A673 (cell line): ENCODE measurements at regions not wholly inside any gene's neighbourhood (a gene's known extent, or its start where the extent isn't known, plus 50 kb on each side); places are given as distances from the start of the nearest gene placed in this dataset.

Experiments used
- BruUV-seq: library from RNA; stranded (reverse); fragments of 400-500 nt; replicated peaks from 2 replicates; lab custom pipeline; 2021; lab: Mats Ljungman, UMichigan
- CTCF ChIA-PET: fragments of 300-600 bp; sonication (Branson Sonifier 250); formaldehyde crosslinking; loops from one replicate; lab custom pipeline; 2022; ENCODE audit warnings: antibody characterized with exemption; lab: Charles Lee
- POLR2A ChIA-PET: fragments of 300-600 bp; sonication (Branson Sonifier 250); formaldehyde crosslinking; loops from one replicate; lab custom pipeline; 2022; ENCODE audit warnings: antibody characterized with exemption; ENCODE audit not compliant: low non-redundant PET; lab: Charles Lee
- DNase-seq: peaks from one replicate; pipeline ENCODE4 v3.0.0-alpha.2; 2015; ENCODE audit warnings: low spot score
- H3K27ac ChIP-seq: fragments of 200-600 bp; sonication (generic); 2 replicates; pipeline ENCODE4 v1.5.1; 2016; ENCODE audit warnings: mixed run types, low read depth, mild to moderate bottlenecking, mixed read lengths, antibody characterized with exemption, low read length; ENCODE audit not compliant: poor library complexity, severe bottlenecking
- H3K27me3 ChIP-seq: fragments of 200-600 bp; sonication (generic); replicated peaks from 2 replicates; pipeline ENCODE4 v1.6.1; 2017; ENCODE audit warnings: mixed run types, low read depth, mild to moderate bottlenecking, mixed read lengths, antibody characterized with exemption, low read length; ENCODE audit not compliant: insufficient read depth, poor library complexity
- H3K36me3 ChIP-seq: fragments of 200-600 bp; sonication (generic); 2 replicates; pipeline ENCODE4 v1.6.1; 2016; ENCODE audit warnings: mixed run types, mild to moderate bottlenecking, mixed read lengths, antibody characterized with exemption, low read length; ENCODE audit not compliant: insufficient read depth, poor library complexity, severe bottlenecking
- H3K4me1 ChIP-seq: fragments of 200-600 bp; sonication (generic); 2 replicates; pipeline ENCODE4 v1.6.1; 2017; ENCODE audit warnings: mixed run types, mild to moderate bottlenecking, mixed read lengths, antibody characterized with exemption, low read length; ENCODE audit not compliant: insufficient read depth, poor library complexity, severe bottlenecking
- H3K4me3 ChIP-seq: fragments of 200-600 bp; sonication (generic); 2 replicates; pipeline ENCODE4 v1.5.1; 2016; ENCODE audit warnings: low read depth, mixed run types, mild to moderate bottlenecking, mixed read lengths, low read length; ENCODE audit not compliant: poor library complexity, severe bottlenecking
- H3K9me3 ChIP-seq: fragments of 200-600 bp; sonication (generic); 2 replicates; pipeline ENCODE4 v1.6.1; 2016; ENCODE audit warnings: mixed run types, low read depth, mild to moderate bottlenecking, mixed read lengths, antibody characterized with exemption, low read length; ENCODE audit not compliant: poor library complexity, severe bottlenecking
- CTCF ChIP-seq: fragments of 300-800, 200-600 bp; sonication (generic); conservative IDR thresholded peaks from 2 replicates; pipeline ENCODE4 v1.5.1; 2017; ENCODE audit warnings: low read depth, mild to moderate bottlenecking, antibody characterized with exemption, low read length, moderate library complexity, mixed read lengths
- EZH2 ChIP-seq: fragments of 200-600 bp; sonication (generic); IDR thresholded peaks from 2 replicates; pipeline ENCODE4 v1.6.1; 2017; ENCODE audit warnings: borderline replicate concordance, low read depth, mild to moderate bottlenecking, mixed read lengths, antibody characterized with exemption, low read length; ENCODE audit not compliant: poor library complexity, severe bottlenecking
- intact Hi-C: fragments of 100-400 bp; cut with micrococcal nuclease; formaldehyde crosslinking; loops from one replicate; pipeline ENCODE4 v1.10.0; 2022; ENCODE audit not compliant: unreplicated experiment

- no peak for DNase-seq
- no peaks in the 10 kb centered on the region for H3K27me3 ChIP-seq
- TF ChIP-seq EZH2 (no peak), CTCF (no peak)
- no peak overlapping the region for H3K27ac ChIP-seq
- H3K4me1 ChIP-seq: no peaks in the 10 kb centered on the region
- CTCF ChIA-PET: no interaction called here
- POLR2A ChIA-PET: no interaction called here
- no TSS peak for BruUV-seq
- H3K4me3 ChIP-seq: no peak overlapping the region
- H3K36me3 ChIP-seq: no peaks in the 10 kb centered on the region
- no peaks in the 10 kb centered on the region for H3K9me3 ChIP-seq
- intact Hi-C loops: no loop called here
Observed at GRCh38 chr13:38173403-38173802, 176.2 kb upstream of the UFM1 start.

GRCh38 chr13:38167164-38167822 is 182.4 kb upstream of the UFM1 start:
- Histone ChIP-seq H3K4me1 (no peaks in the 10 kb centered on the region), H3K27me3 (no peaks in the 10 kb centered on the region), H3K36me3 (no peaks in the 10 kb centered on the region), H3K27ac (no peak overlapping the region), H3K4me3 (no peak overlapping the region), H3K9me3 (no peaks in the 10 kb centered on the region)
- no TSS peak for BruUV-seq
- ChIA-PET POLR2A (no interaction called here), CTCF (no interaction called here)
- DNase-seq: no peak
- no peak for TF ChIP-seq EZH2
- TF ChIP-seq CTCF: no peak
- intact Hi-C loops: no loop called here

GRCh38 chr13:38166116-38166515 is 183.5 kb upstream of the UFM1 start:
- Histone ChIP-seq H3K4me3 (no peak overlapping the region), H3K9me3 (no peaks in the 10 kb centered on the region), H3K36me3 (no peaks in the 10 kb centered on the region), H3K27me3 (no peaks in the 10 kb centered on the region), H3K4me1 (no peaks in the 10 kb centered on the region), H3K27ac (no peak overlapping the region)
- TF ChIP-seq EZH2 (no peak), CTCF (no peak)
- ChIA-PET CTCF (no interaction called here), POLR2A (no interaction called here)
- intact Hi-C loops: no loop called here
- no peak for DNase-seq
- no TSS peak for BruUV-seq
